PC-3 (cell line): ENCODE measurements at regions not wholly inside any gene's neighbourhood (a gene's known extent, or its start where the extent isn't known, plus 50 kb on each side); places are given as distances from the start of the nearest gene placed in this dataset.

Experiments used
- ATAC-seq: fragments of 200-7000 bp; cut with Tn5 transposase; 2 replicates; pipeline ENCODE4 v1.9.1; 2020; ENCODE audit warnings: mild to moderate bottlenecking, moderate library complexity
- BruUV-seq: library from RNA; stranded (reverse); fragments of 400-500 nt; replicated peaks from 2 replicates; lab custom pipeline; 2021; lab: Mats Ljungman, UMichigan
- CTCF ChIA-PET: fragments of 300-600 bp; sonication (Branson Sonifier 250); formaldehyde crosslinking; loops from one replicate; lab custom pipeline; 2022; ENCODE audit warnings: antibody characterized with exemption; lab: Charles Lee
- POLR2A ChIA-PET: fragments of 300-600 bp; sonication (Branson Sonifier 250); formaldehyde crosslinking; loops from one replicate; lab custom pipeline; 2022; ENCODE audit warnings: antibody characterized with exemption; ENCODE audit not compliant: unreplicated experiment; lab: Charles Lee
- DNase-seq: peaks from one replicate; pipeline ENCODE4 v3.0.0-alpha.2; 2015
- H2AFZ ChIP-seq: fragments of 300-600 bp; sonication (generic); 2 replicates; pipeline ENCODE4 v1.6.0; 2016; ENCODE audit warnings: antibody characterized with exemption, low read length
- H3F3A ChIP-seq: fragments of 300-600 bp; sonication (generic); one replicate; pipeline ENCODE4 v1.6.0; 2017; ENCODE audit warnings: antibody characterized with exemption, low read length, control low read depth, mild to moderate bottlenecking; ENCODE audit not compliant: unreplicated experiment
- H3K27ac ChIP-seq: fragments of 300-600 bp; sonication (generic); 2 replicates; pipeline ENCODE4 v1.5.1; 2016; ENCODE audit warnings: mild to moderate bottlenecking, low read length
- H3K27me3 ChIP-seq: fragments of 300-600 bp; sonication (generic); 2 replicates; pipeline ENCODE4 v1.6.1; 2016; ENCODE audit warnings: low read length, mixed read lengths
- H3K36me3 ChIP-seq: fragments of 300-600 bp; sonication (generic); 2 replicates; pipeline ENCODE4 v1.6.1; 2016; ENCODE audit warnings: low read depth, mixed run types, low read length, mixed read lengths
- H3K4me1 ChIP-seq: fragments of 300-600 bp; sonication (generic); 2 replicates; pipeline ENCODE4 v1.5.1; 2016; ENCODE audit warnings: low read length; ENCODE audit not compliant: insufficient read depth
- H3K4me2 ChIP-seq: fragments of 300-600 bp; sonication (generic); 2 replicates; pipeline ENCODE4 v1.6.0; 2016; ENCODE audit warnings: low read length
- H3K4me3 ChIP-seq: fragments of 300-600 bp; sonication (generic); 2 replicates; pipeline ENCODE4 v1.5.1; 2016; ENCODE audit warnings: mild to moderate bottlenecking, low read length, mixed read lengths
- H3K79me2 ChIP-seq: fragments of 300-600 bp; sonication (generic); 2 replicates; pipeline ENCODE4 v1.6.1; 2017; ENCODE audit warnings: low read length, mixed read lengths
- H3K9ac ChIP-seq: fragments of 300-600 bp; sonication (generic); 2 replicates; pipeline ENCODE4 v1.6.0; 2016; ENCODE audit warnings: mild to moderate bottlenecking, low read length
- H3K9me2 ChIP-seq: fragments of 300-600 bp; sonication (generic); replicated peaks from 2 replicates; pipeline ENCODE4 v1.6.1; 2016; ENCODE audit warnings: mixed run types, low read length, mixed read lengths
- H3K9me3 ChIP-seq: fragments of 300-600 bp; sonication (generic); 2 replicates; pipeline ENCODE4 v1.6.1; 2016; ENCODE audit warnings: low read length, mixed read lengths
- H4K20me1 ChIP-seq: fragments of 300-600 bp; sonication (generic); 2 replicates; pipeline ENCODE4 v1.6.1; 2016; ENCODE audit warnings: low read length, mixed read lengths
- EZH2 ChIP-seq: fragments of 300-600 bp; sonication (generic); IDR thresholded peaks from one replicate; pipeline ENCODE4 v1.6.1; 2017; ENCODE audit warnings: antibody characterized with exemption, mild to moderate bottlenecking, low read length; ENCODE audit not compliant: unreplicated experiment
- EZH2phosphoT487 ChIP-seq: fragments of 300-600 bp; sonication (generic); IDR thresholded peaks from 2 replicates; pipeline ENCODE4 v1.6.1; 2018; ENCODE audit warnings: mild to moderate bottlenecking, antibody characterized with exemption, low read length, borderline replicate concordance
- intact Hi-C: fragments of 100-400 bp; cut with micrococcal nuclease; formaldehyde crosslinking; loops from 2 replicates; pipeline ENCODE4 v1.9.0; 2023
- TF ChIP-seq, protein P1 (sequence below): fragments of 300-600 bp; sonication (generic); conservative IDR thresholded peaks from 2 replicates; pipeline ENCODE4 v1.5.1; 2017; ENCODE audit warnings: antibody characterized with exemption, low read depth, mild to moderate bottlenecking, low read length

GRCh38 chr2:67706082-67706481, 308.9 kb downstream of the ETAA1 start:
- DNase-seq (no peak), ATAC-seq (no peak)
- no peaks in the 10 kb centered on the region for H3K4me1 ChIP-seq
- no peaks in the 10 kb centered on the region for H3K9me3 ChIP-seq
- H4K20me1 ChIP-seq = no peaks in the 10 kb centered on the region
- no peaks in the 10 kb centered on the region for H3K36me3 ChIP-seq
- intact Hi-C loops = no loop called here
- H3K9ac ChIP-seq = no peak overlapping the region
- no peak overlapping the region for H3K4me3 ChIP-seq
- POLR2A ChIA-PET = no interaction called here
- H3K27me3 ChIP-seq = no peaks in the 10 kb centered on the region
- H3F3A ChIP-seq = no peaks in the 10 kb centered on the region
- no peaks in the 10 kb centered on the region for H3K9me2 ChIP-seq
- H2AFZ ChIP-seq = no peak overlapping the region
- BruUV-seq = no TSS peak
- H3K4me2 ChIP-seq = no peak overlapping the region
- TF ChIP-seq, protein P1, sequence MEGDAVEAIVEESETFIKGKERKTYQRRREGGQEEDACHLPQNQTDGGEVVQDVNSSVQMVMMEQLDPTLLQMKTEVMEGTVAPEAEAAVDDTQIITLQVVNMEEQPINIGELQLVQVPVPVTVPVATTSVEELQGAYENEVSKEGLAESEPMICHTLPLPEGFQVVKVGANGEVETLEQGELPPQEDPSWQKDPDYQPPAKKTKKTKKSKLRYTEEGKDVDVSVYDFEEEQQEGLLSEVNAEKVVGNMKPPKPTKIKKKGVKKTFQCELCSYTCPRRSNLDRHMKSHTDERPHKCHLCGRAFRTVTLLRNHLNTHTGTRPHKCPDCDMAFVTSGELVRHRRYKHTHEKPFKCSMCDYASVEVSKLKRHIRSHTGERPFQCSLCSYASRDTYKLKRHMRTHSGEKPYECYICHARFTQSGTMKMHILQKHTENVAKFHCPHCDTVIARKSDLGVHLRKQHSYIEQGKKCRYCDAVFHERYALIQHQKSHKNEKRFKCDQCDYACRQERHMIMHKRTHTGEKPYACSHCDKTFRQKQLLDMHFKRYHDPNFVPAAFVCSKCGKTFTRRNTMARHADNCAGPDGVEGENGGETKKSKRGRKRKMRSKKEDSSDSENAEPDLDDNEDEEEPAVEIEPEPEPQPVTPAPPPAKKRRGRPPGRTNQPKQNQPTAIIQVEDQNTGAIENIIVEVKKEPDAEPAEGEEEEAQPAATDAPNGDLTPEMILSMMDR = no peak
- TF ChIP-seq EZH2phosphoT487 (no peak), EZH2 (no peak)
- no peaks in the 10 kb centered on the region for H3K79me2 ChIP-seq
- CTCF ChIA-PET = no interaction called here
- H3K27ac ChIP-seq = no peak overlapping the region

DNA sequence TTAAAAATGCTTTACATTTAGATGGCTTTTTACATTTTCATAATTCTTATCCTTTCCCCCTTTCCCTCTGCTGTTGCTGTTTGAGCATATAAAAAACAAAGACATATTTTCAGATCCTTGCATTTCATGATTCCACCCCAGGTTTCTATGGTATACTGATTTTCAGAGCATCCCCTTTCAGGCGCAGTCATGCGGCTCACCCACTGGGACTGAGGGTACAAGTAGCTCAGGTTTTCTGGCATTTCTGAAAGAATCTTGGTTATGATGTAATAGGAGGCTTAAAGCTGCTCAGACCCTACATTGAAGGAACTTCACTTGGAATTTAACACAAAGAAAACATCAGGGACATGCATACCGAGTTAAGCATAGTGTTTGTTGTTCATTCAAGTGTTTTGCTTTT, 310.8 kb downstream of the ETAA1 start:
- Histone ChIP-seq H3K9me2 (no peaks in the 10 kb centered on the region), H3K9ac (no peak overlapping the region), H3K36me3 (no peaks in the 10 kb centered on the region), H4K20me1 (no peaks in the 10 kb centered on the region), H3K27me3 (no peaks in the 10 kb centered on the region), H3K4me2 (no peak overlapping the region), H3K4me3 (no peak overlapping the region), H3K9me3 (no peaks in the 10 kb centered on the region), H2AFZ (no peak overlapping the region), H3K4me1 (no peaks in the 10 kb centered on the region), H3F3A (no peaks in the 10 kb centered on the region), H3K79me2 (no peaks in the 10 kb centered on the region), H3K27ac (no peak overlapping the region)
- ATAC-seq (no peak), DNase-seq (no peak)
- ChIA-PET POLR2A (no interaction called here), CTCF (no interaction called here)
- TF ChIP-seq EZH2 (no peak), EZH2phosphoT487 (no peak)
- TF ChIP-seq, protein P1 = no peak
- intact Hi-C loops = no loop called here
- BruUV-seq = no TSS peak

DNA sequence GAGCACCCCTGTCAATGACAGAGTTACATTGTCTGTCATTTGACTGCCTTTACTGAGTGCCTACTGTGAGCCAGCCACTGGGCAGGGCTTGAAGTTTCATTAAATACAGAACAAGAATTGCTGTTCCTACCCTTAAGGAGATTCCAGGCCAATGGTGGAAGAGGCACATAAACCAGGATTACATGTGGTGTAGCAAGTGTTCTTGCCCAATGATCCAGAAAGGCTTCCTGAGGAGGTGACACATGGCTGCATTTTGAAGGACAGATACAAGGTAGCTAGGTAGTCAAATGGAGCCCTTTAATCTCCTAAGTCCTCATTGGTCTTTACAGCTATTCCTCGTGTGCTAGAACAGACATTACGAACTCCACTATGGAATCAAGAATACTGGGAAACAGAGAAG, 312.7 kb downstream of the ETAA1 start:
- no peaks in the 10 kb centered on the region for H4K20me1 ChIP-seq
- ChIA-PET CTCF (no interaction called here), POLR2A (no interaction called here)
- ATAC-seq = no peak
- no peak overlapping the region for H2AFZ ChIP-seq
- no peaks in the 10 kb centered on the region for H3K79me2 ChIP-seq
- no peaks in the 10 kb centered on the region for H3K36me3 ChIP-seq
- H3K9ac ChIP-seq = no peak overlapping the region
- intact Hi-C loops = no loop called here
- H3K4me2 ChIP-seq = no peak overlapping the region
- no peaks in the 10 kb centered on the region for H3K9me2 ChIP-seq
- H3F3A ChIP-seq = no peaks in the 10 kb centered on the region
- no peak for DNase-seq
- H3K4me1 ChIP-seq = no peaks in the 10 kb centered on the region
- TF ChIP-seq, protein P1 = no peak
- no peak for TF ChIP-seq EZH2
- no peak for TF ChIP-seq EZH2phosphoT487
- no peaks in the 10 kb centered on the region for H3K27me3 ChIP-seq
- BruUV-seq = no TSS peak
- no peak overlapping the region for H3K27ac ChIP-seq
- no peak overlapping the region for H3K4me3 ChIP-seq
- no peaks in the 10 kb centered on the region for H3K9me3 ChIP-seq
